ENCODE measurements at regions not wholly inside any gene's neighbourhood (a gene's known extent, or its start where the extent isn't known, plus 50 kb on each side); places are given as distances from the start of the nearest gene placed in this dataset.

- Mint-ChIP-seq H3K27ac (no peak overlapping the region), H3K4me1 (no peaks in the 10 kb centered on the region), H3K27me3 (peaks cover 55% of the 10 kb centered on the region), H3K4me3 (no peak overlapping the region), H3K36me3 (ENCODE audit: low read depth) (no peaks in the 10 kb centered on the region)
- no peak for ATAC-seq
- no peak for DNase-seq
- H3K9me3 ChIP-seq (ENCODE audit: control insufficient read depth, low read length, poor library complexity, severe bottlenecking), result no peaks in the 10 kb centered on the region
Observed at GRCh38 chr10:10490581-10490980, 527.1 kb upstream of the CELF2 start.

GRCh38 chr10:10492420-10492819 is 525.3 kb upstream of the CELF2 start:
- ATAC-seq (no peak), DNase-seq (no peak)
- Mint-ChIP-seq H3K27me3 (peaks cover 38% of the 10 kb centered on the region), H3K27ac (no peak overlapping the region), H3K4me3 (no peak overlapping the region), H3K4me1 (no peaks in the 10 kb centered on the region), H3K36me3 (ENCODE audit: low read depth) (no peaks in the 10 kb centered on the region)
- no peaks in the 10 kb centered on the region for H3K9me3 ChIP-seq (ENCODE audit: control insufficient read depth, low read length, poor library complexity, severe bottlenecking)

GRCh38 chr10:10493833-10494232 is 523.8 kb upstream of the CELF2 start:
- Mint-ChIP-seq H3K4me1 (no peaks in the 10 kb centered on the region), H3K36me3 (ENCODE audit: low read depth) (no peaks in the 10 kb centered on the region), H3K4me3 (no peak overlapping the region), H3K27me3 (peaks cover 33% of the 10 kb centered on the region), H3K27ac (no peak overlapping the region)
- no peak for ATAC-seq
- DNase-seq, result no peak
- H3K9me3 ChIP-seq (ENCODE audit: control insufficient read depth, low read length, poor library complexity, severe bottlenecking), result no peaks in the 10 kb centered on the region

- H3K4me1 Mint-ChIP-seq, result no peaks in the 10 kb centered on the region
- no peak for DNase-seq
- no peak overlapping the region for H3K27ac Mint-ChIP-seq
- H3K36me3 Mint-ChIP-seq (ENCODE audit: low read depth), result no peaks in the 10 kb centered on the region
- peaks cover 5% of the 10 kb centered on the region for H3K27me3 Mint-ChIP-seq
- no peaks in the 10 kb centered on the region for H3K9me3 ChIP-seq (ENCODE audit: control insufficient read depth, low read length, poor library complexity, severe bottlenecking)
- no peak for ATAC-seq
- H3K4me3 Mint-ChIP-seq, result no peak overlapping the region
Observed at GRCh38 chr10:10497245-10497644, 520.4 kb upstream of the CELF2 start.

- H3K4me1 Mint-ChIP-seq, result no peaks in the 10 kb centered on the region
- no peaks in the 10 kb centered on the region for H3K36me3 Mint-ChIP-seq (ENCODE audit: low read depth)
- no peaks in the 10 kb centered on the region for H3K9me3 ChIP-seq (ENCODE audit: control insufficient read depth, low read length, poor library complexity, severe bottlenecking)
- H3K4me3 Mint-ChIP-seq, result no peak overlapping the region
- ATAC-seq (no peak), DNase-seq (no peak)
- H3K27ac Mint-ChIP-seq, result no peak overlapping the region
- peaks cover 5% of the 10 kb centered on the region for H3K27me3 Mint-ChIP-seq
Observed at GRCh38 chr10:10498781-10499180, 518.9 kb upstream of the CELF2 start.

GRCh38 chr10:10499839-10500238 is 517.8 kb upstream of the CELF2 start:
- H3K4me1 Mint-ChIP-seq, result no peaks in the 10 kb centered on the region
- ATAC-seq, result no peak
- H3K9me3 ChIP-seq (ENCODE audit: control insufficient read depth, low read length, poor library complexity, severe bottlenecking), result no peaks in the 10 kb centered on the region
- peaks cover 2% of the 10 kb centered on the region for H3K36me3 Mint-ChIP-seq (ENCODE audit: low read depth)
- no peak overlapping the region for H3K27ac Mint-ChIP-seq
- DNase-seq, result no peak
- H3K27me3 Mint-ChIP-seq, result no peaks in the 10 kb centered on the region
- H3K4me3 Mint-ChIP-seq, result no peak overlapping the region

GRCh38 chr10:10500937-10501336 is 516.7 kb upstream of the CELF2 start:
- H3K27ac Mint-ChIP-seq, result no peak overlapping the region
- no peak overlapping the region for H3K4me3 Mint-ChIP-seq
- H3K4me1 Mint-ChIP-seq, result no peaks in the 10 kb centered on the region
- DNase-seq, result no peak
- H3K9me3 ChIP-seq (ENCODE audit: control insufficient read depth, low read length, poor library complexity, severe bottlenecking), result no peaks in the 10 kb centered on the region
- no peak for ATAC-seq
- peaks cover 2% of the 10 kb centered on the region for H3K36me3 Mint-ChIP-seq (ENCODE audit: low read depth)
- peaks cover 7% of the 10 kb centered on the region for H3K27me3 Mint-ChIP-seq

- Mint-ChIP-seq H3K27ac (no peak overlapping the region), H3K36me3 (ENCODE audit: low read depth) (peaks cover 2% of the 10 kb centered on the region), H3K4me3 (no peak overlapping the region), H3K4me1 (no peaks in the 10 kb centered on the region), H3K27me3 (peaks cover 8% of the 10 kb centered on the region)
- no peak for DNase-seq
- no peak for ATAC-seq
- peaks cover 2% of the 10 kb centered on the region for H3K9me3 ChIP-seq (ENCODE audit: control insufficient read depth, low read length, poor library complexity, severe bottlenecking)
Observed at GRCh38 chr10:10503772-10504171, 513.9 kb upstream of the CELF2 start.

- no peak for ATAC-seq
- H3K36me3 Mint-ChIP-seq (ENCODE audit: low read depth), result peaks cover 2% of the 10 kb centered on the region
- no peaks in the 10 kb centered on the region for H3K4me1 Mint-ChIP-seq
- H3K4me3 Mint-ChIP-seq, result no peak overlapping the region
- DNase-seq, result no peak
- peaks cover 2% of the 10 kb centered on the region for H3K9me3 ChIP-seq (ENCODE audit: control insufficient read depth, low read length, poor library complexity, severe bottlenecking)
- H3K27ac Mint-ChIP-seq, result no peak overlapping the region
- H3K27me3 Mint-ChIP-seq, result peaks cover 13% of the 10 kb centered on the region
Observed at GRCh38 chr10:10508211-10508610, 509.5 kb upstream of the CELF2 start.

- ATAC-seq, result no peak
- Mint-ChIP-seq H3K27ac (no peak overlapping the region), H3K4me3 (no peak overlapping the region)
Observed at GRCh38 chr10:10510179-10510578, 507.5 kb upstream of the CELF2 start.

GRCh38 chr10:10513067-10513466 is 504.6 kb upstream of the CELF2 start:
- Mint-ChIP-seq H3K4me1 (no peaks in the 10 kb centered on the region), H3K27ac (no peak overlapping the region)

More at GRCh38 chr10:10510179-10510578, 507.5 kb upstream of the CELF2 start:
- Mint-ChIP-seq H3K27me3 (peaks cover 26% of the 10 kb centered on the region), H3K36me3 (ENCODE audit: low read depth) (no peaks in the 10 kb centered on the region), H3K4me1 (no peaks in the 10 kb centered on the region)
- DNase-seq, result no peak
- H3K9me3 ChIP-seq (ENCODE audit: control insufficient read depth, low read length, poor library complexity, severe bottlenecking), result peaks cover 2% of the 10 kb centered on the region

GRCh38 chr10:10513898-10514297 is 503.8 kb upstream of the CELF2 start:
- H3K4me3 Mint-ChIP-seq, result no peak overlapping the region
- no peaks in the 10 kb centered on the region for H3K9me3 ChIP-seq (ENCODE audit: control insufficient read depth, low read length, poor library complexity, severe bottlenecking)

More at GRCh38 chr10:10513067-10513466, 504.6 kb upstream of the CELF2 start:
- DNase-seq, result no peak
- H3K9me3 ChIP-seq (ENCODE audit: control insufficient read depth, low read length, poor library complexity, severe bottlenecking), result peaks cover 2% of the 10 kb centered on the region
- H3K36me3 Mint-ChIP-seq (ENCODE audit: low read depth), result no peaks in the 10 kb centered on the region
- no peak for ATAC-seq
- peaks cover 31% of the 10 kb centered on the region for H3K27me3 Mint-ChIP-seq
- no peak overlapping the region for H3K4me3 Mint-ChIP-seq

GRCh38 chr10:10514797-10515196 is 502.9 kb upstream of the CELF2 start:
- no peak for ATAC-seq
- Mint-ChIP-seq H3K4me3 (no peak overlapping the region), H3K36me3 (ENCODE audit: low read depth) (no peaks in the 10 kb centered on the region)

More at GRCh38 chr10:10513898-10514297, 503.8 kb upstream of the CELF2 start:
- Mint-ChIP-seq H3K27me3 (peaks cover 39% of the 10 kb centered on the region), H3K36me3 (ENCODE audit: low read depth) (no peaks in the 10 kb centered on the region), H3K27ac (no peak overlapping the region), H3K4me1 (no peaks in the 10 kb centered on the region)
- no peak for ATAC-seq
- no peak for DNase-seq

GRCh38 chr10:10515479-10516204 is 502.0 kb upstream of the CELF2 start:
- peaks cover 57% of the 10 kb centered on the region for H3K27me3 Mint-ChIP-seq
- H3K36me3 Mint-ChIP-seq (ENCODE audit: low read depth), result no peaks in the 10 kb centered on the region
- no peaks in the 10 kb centered on the region for H3K9me3 ChIP-seq (ENCODE audit: control insufficient read depth, low read length, poor library complexity, severe bottlenecking)
- no peak for DNase-seq
- no peaks in the 10 kb centered on the region for H3K4me1 Mint-ChIP-seq
- ATAC-seq, result no peak
- no peak overlapping the region for H3K4me3 Mint-ChIP-seq
- H3K27ac Mint-ChIP-seq, result no peak overlapping the region

More at GRCh38 chr10:10514797-10515196, 502.9 kb upstream of the CELF2 start:
- DNase-seq, result no peak
- no peaks in the 10 kb centered on the region for H3K9me3 ChIP-seq (ENCODE audit: control insufficient read depth, low read length, poor library complexity, severe bottlenecking)
- Mint-ChIP-seq H3K4me1 (no peaks in the 10 kb centered on the region), H3K27me3 (peaks cover 48% of the 10 kb centered on the region), H3K27ac (no peak overlapping the region)
